Smooth muscle cell (in vitro differentiated cells): ENCODE measurements at regions not wholly inside any gene's neighbourhood (a gene's known extent, or its start where the extent isn't known, plus 50 kb on each side); places are given as distances from the start of the nearest gene placed in this dataset.
"Not testable (repeated sequence)": the region's sequence is repeated elsewhere in the genome, so short reads cannot be mapped to it uniquely, and the experiment has no call there.

Experiments used
- DNase-seq: peaks from one replicate; lab custom pipeline; 2025; ENCODE audit not compliant: unreplicated experiment; lab: John Stamatoyannopoulos, UW
- H2AFZ ChIP-seq: fragments of 200-600 bp; sonication (generic); 2 replicates; pipeline ENCODE4 v1.6.0; 2016; ENCODE audit warnings: antibody characterized with exemption, low read depth, mild to moderate bottlenecking
- H3F3A ChIP-seq: fragments of 200-600 bp; sonication (generic); 2 replicates; pipeline ENCODE4 v1.6.0; 2017; ENCODE audit warnings: antibody characterized with exemption, low read depth
- H3K27ac ChIP-seq: fragments of 200-600 bp; sonication (generic); 2 replicates; pipeline ENCODE4 v1.5.1; 2016; ENCODE audit warnings: low read depth, mild to moderate bottlenecking
- H3K27me3 ChIP-seq: fragments of 200-600 bp; sonication (generic); 2 replicates; pipeline ENCODE4 v1.6.1; 2016; ENCODE audit warnings: low read depth, mild to moderate bottlenecking
- H3K36me3 ChIP-seq: fragments of 200-600 bp; sonication (generic); 2 replicates; pipeline ENCODE4 v1.5.1; 2016; ENCODE audit warnings: low read depth
- H3K4me1 ChIP-seq: fragments of 200-600 bp; sonication (generic); 2 replicates; pipeline ENCODE4 v1.5.1; 2016; ENCODE audit warnings: low read depth
- H3K4me2 ChIP-seq: fragments of 200-600 bp; sonication (generic); 2 replicates; pipeline ENCODE4 v1.6.0; 2016; ENCODE audit warnings: mild to moderate bottlenecking
- H3K4me3 ChIP-seq: fragments of 200-600 bp; sonication (generic); 2 replicates; pipeline ENCODE4 v1.5.1; 2016; ENCODE audit warnings: mild to moderate bottlenecking
- H3K79me2 ChIP-seq: fragments of 200-600 bp; sonication (generic); 2 replicates; pipeline ENCODE4 v1.6.0; 2016; ENCODE audit warnings: low read depth, mild to moderate bottlenecking
- H3K9ac ChIP-seq: fragments of 200-600 bp; sonication (generic); 2 replicates; pipeline ENCODE4 v1.6.0; 2016; ENCODE audit warnings: low read depth
- H3K9me3 ChIP-seq: fragments of 200-600 bp; sonication (generic); replicated peaks from 2 replicates; pipeline ENCODE4 v1.5.1; 2016; ENCODE audit warnings: low read depth
- H4K20me1 ChIP-seq: fragments of 200-600 bp; sonication (generic); 2 replicates; pipeline ENCODE4 v1.6.0; 2016; ENCODE audit warnings: low read depth
- WGBS: methylation state at CpG from one replicate; pipeline ENCODE4 v1.1.7; 2016; ENCODE audit warnings: low lambda C conversion rate; 5-methylcytosine and 5-hydroxymethylcytosine counted together
- TF ChIP-seq, protein P1 (sequence below): fragments of 200-600 bp; sonication (generic); IDR thresholded peaks from 2 replicates; pipeline ENCODE4 v1.5.1; 2017; ENCODE audit warnings: borderline replicate concordance, mild to moderate bottlenecking, antibody characterized with exemption; ENCODE audit not compliant: insufficient read depth, poor library complexity, severe bottlenecking

DNA sequence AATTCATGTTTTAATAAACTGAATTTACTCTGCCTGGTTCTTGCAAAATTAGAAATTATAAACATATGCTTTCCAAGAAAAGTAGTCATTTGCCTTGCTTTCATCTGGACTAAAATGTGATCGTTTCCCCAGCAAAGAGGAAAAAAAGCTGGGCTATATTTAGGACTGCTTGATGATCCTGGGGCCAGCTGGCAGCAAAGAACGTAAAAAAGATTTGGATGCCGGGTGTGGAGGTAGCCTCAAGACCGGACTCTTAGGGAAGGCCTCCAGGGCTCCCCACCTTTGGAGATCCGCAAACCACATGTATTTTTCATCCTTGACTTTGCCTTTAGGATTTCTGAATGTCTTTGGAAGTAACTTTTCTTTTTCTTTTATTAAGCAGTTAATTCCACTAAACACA lies 156.1 kb upstream of the SEMA6A start:
- no peaks in the 10 kb centered on the region for H3K79me2 ChIP-seq
- no peaks in the 10 kb centered on the region for H3F3A ChIP-seq
- no peaks in the 10 kb centered on the region for H3K27me3 ChIP-seq
- no peak overlapping the region for H2AFZ ChIP-seq
- H4K20me1 ChIP-seq: no peaks in the 10 kb centered on the region
- DNase-seq: no peak
- H3K4me1 ChIP-seq: peaks cover 4% of the 10 kb centered on the region
- no peaks in the 10 kb centered on the region for H3K36me3 ChIP-seq
- WGBS: 54% methylated on average over 5 of the region's 5 CpGs
- no peak overlapping the region for H3K4me3 ChIP-seq
- H3K9me3 ChIP-seq: no peaks in the 10 kb centered on the region
- no peak overlapping the region for H3K4me2 ChIP-seq
- no peak overlapping the region for H3K27ac ChIP-seq
- TF ChIP-seq, protein P1, sequence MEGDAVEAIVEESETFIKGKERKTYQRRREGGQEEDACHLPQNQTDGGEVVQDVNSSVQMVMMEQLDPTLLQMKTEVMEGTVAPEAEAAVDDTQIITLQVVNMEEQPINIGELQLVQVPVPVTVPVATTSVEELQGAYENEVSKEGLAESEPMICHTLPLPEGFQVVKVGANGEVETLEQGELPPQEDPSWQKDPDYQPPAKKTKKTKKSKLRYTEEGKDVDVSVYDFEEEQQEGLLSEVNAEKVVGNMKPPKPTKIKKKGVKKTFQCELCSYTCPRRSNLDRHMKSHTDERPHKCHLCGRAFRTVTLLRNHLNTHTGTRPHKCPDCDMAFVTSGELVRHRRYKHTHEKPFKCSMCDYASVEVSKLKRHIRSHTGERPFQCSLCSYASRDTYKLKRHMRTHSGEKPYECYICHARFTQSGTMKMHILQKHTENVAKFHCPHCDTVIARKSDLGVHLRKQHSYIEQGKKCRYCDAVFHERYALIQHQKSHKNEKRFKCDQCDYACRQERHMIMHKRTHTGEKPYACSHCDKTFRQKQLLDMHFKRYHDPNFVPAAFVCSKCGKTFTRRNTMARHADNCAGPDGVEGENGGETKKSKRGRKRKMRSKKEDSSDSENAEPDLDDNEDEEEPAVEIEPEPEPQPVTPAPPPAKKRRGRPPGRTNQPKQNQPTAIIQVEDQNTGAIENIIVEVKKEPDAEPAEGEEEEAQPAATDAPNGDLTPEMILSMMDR: no peak
- no peak overlapping the region for H3K9ac ChIP-seq

DNA sequence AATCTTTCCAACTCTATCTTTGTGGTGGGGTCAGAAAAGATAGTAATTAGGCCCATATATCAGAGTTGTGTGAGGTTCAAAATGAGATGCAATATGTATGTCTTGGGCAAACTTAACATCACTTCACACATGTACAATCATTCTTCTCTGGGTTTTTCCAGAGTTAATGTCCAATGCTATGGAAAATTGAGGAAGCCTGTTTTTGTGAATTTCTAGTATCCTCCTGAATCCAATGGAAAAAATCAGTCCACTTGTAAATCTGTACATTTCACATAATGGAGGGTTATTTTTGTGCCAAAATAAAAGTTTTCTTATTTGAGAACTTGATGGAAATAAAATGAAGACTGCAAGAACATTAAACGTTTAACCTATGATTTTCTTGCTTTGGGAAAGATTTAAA lies 155.6 kb upstream of the SEMA6A start:
- Histone ChIP-seq H3K36me3 (no peaks in the 10 kb centered on the region), H2AFZ (no peak overlapping the region), H3K4me2 (no peak overlapping the region), H3K27me3 (no peaks in the 10 kb centered on the region), H3F3A (no peaks in the 10 kb centered on the region), H3K4me3 (no peak overlapping the region), H3K4me1 (peaks cover 4% of the 10 kb centered on the region), H3K27ac (no peak overlapping the region), H3K9me3 (no peaks in the 10 kb centered on the region), H4K20me1 (no peaks in the 10 kb centered on the region), H3K9ac (no peak overlapping the region), H3K79me2 (no peaks in the 10 kb centered on the region)
- 84% methylated on average over 1 of the region's 1 CpG for WGBS
- TF ChIP-seq, protein P1: no peak
- no peak for DNase-seq

DNA sequence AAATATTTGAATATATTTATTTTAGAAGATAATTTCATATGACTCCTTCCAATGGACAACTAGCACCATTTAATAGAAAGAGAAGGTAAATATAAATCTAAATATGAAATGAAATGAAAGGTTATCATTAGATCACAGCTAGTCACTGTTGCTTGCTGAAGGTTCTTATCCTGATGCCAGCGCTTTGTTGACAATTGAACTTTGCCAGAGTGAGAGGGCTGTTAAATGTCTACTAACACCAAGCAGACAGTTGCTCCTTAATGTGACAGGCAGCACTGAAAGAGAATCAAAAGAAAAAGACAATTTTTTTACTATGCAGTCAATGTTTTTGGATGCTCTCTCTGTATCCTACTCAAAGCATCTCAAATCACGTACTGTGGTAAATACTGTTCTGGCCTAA lies 152.6 kb upstream of the SEMA6A start:
- TF ChIP-seq, protein P1: no peak
- H3K4me3 ChIP-seq: no peak overlapping the region
- peaks cover 5% of the 10 kb centered on the region for H3K27me3 ChIP-seq
- no peaks in the 10 kb centered on the region for H3F3A ChIP-seq
- no peaks in the 10 kb centered on the region for H3K79me2 ChIP-seq
- H3K4me1 ChIP-seq: no peaks in the 10 kb centered on the region
- H3K27ac ChIP-seq: no peak overlapping the region
- H3K9ac ChIP-seq: no peak overlapping the region
- H4K20me1 ChIP-seq: no peaks in the 10 kb centered on the region
- no peaks in the 10 kb centered on the region for H3K9me3 ChIP-seq
- H2AFZ ChIP-seq: no peak overlapping the region
- WGBS: 58% methylated on average over 2 of the region's 2 CpGs
- no peaks in the 10 kb centered on the region for H3K36me3 ChIP-seq
- no peak for DNase-seq
- no peak overlapping the region for H3K4me2 ChIP-seq

DNA sequence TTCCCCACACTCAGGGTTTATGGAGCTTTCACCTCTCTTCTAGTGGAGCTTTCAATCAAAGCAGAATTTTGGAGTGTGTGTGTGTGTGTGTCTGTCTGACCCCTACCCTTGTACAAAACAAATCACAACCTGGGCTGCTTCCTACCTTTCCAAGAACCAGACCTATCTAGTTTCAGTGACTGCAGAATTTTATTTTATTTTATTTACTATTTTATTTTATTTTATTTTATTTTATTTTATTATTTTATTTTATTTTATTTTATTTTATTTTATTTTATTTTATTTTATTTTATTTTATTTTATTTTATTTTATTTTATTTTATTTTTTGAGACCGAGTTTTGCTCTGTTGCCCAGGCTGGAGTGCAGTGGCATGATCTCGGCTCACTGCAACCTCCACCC lies 151.6 kb upstream of the SEMA6A start:
- H3K36me3 ChIP-seq, H3K27me3 ChIP-seq, H3K27ac ChIP-seq, H4K20me1 ChIP-seq, DNase-seq, H3F3A ChIP-seq, H3K79me2 ChIP-seq, H3K4me2 ChIP-seq, H3K4me3 ChIP-seq, H3K9ac ChIP-seq, H2AFZ ChIP-seq, H3K4me1 ChIP-seq, H3K9me3 ChIP-seq: not testable (repeated sequence)
- WGBS: 89% methylated on average over 2 of the region's 2 CpGs
